SK-N-SH (cell line): ENCODE measurements at regions not wholly inside any gene's neighbourhood (a gene's known extent, or its start where the extent isn't known, plus 50 kb on each side); places are given as distances from the start of the nearest gene placed in this dataset.

Experiments
- CTCF ChIA-PET: fragments of 300-600, 350-600 bp; formaldehyde crosslinking; extraction: SDS; loops from one replicate; lab custom pipeline; 2021; lab: Yijun Ruan, JAX
- POLR2A ChIA-PET: fragments of 350-600 bp; sonication (Branson Sonifier 250); formaldehyde crosslinking; extraction: SDS; loops from one replicate; lab custom pipeline; 2020; ENCODE audit warnings: antibody characterized with exemption, inconsistent platforms; lab: Yijun Ruan, JAX
- DNase-seq: peaks from one replicate; pipeline ENCODE4 v3.0.0; 2012
- H2AFZ ChIP-seq: fragments of 200-600 bp; sonication (generic); 2 replicates; pipeline ENCODE4 v1.8.1; 2016; ENCODE audit warnings: antibody characterized with exemption, mild to moderate bottlenecking, low read depth
- H3F3A ChIP-seq: fragments of 200-600 bp; sonication (generic); replicated peaks from 2 replicates; pipeline ENCODE3; 2016; ENCODE audit warnings: antibody characterized with exemption, mild to moderate bottlenecking; ENCODE audit not compliant: insufficient read depth
- H3K27ac ChIP-seq, 2 experiments: fragments of 200-500 bp in 1 of 2; fragments of 200-600 bp in 1 of 2; sonication (Bioruptor generic) in 1 of 2; sonication (generic), shearing (Covaris generic) in 1 of 2; 2 replicates each; pipeline versions ENCODE4 v1.5.1 to v1.6.1; 2014 to 2016; ENCODE audit warnings: low read depth in 2 of 2, inconsistent platforms in 1 of 2, low read length in 1 of 2, mild to moderate bottlenecking in 1 of 2, mixed read lengths in 1 of 2
- H3K27me3 ChIP-seq: fragments of 200-600 bp; sonication (generic), shearing (Covaris generic); 2 replicates; pipeline ENCODE4 v1.6.1; 2016; ENCODE audit warnings: mixed run types; ENCODE audit not compliant: insufficient read depth
- H3K36me3 ChIP-seq, 2 experiments: fragments of 200-500 bp in 1 of 2; fragments of 200-600 bp in 1 of 2; sonication (Bioruptor generic) in 1 of 2; sonication (generic) in 1 of 2; replicated peaks in 1 of 2; 2 replicates each; pipeline versions ENCODE3 to v1.5.1; 2014 to 2016; ENCODE audit warnings: low read length in 1 of 2, mild to moderate bottlenecking in 1 of 2; ENCODE audit not compliant: insufficient read depth in 2 of 2, control insufficient read depth in 1 of 2
- H3K4me1 ChIP-seq, 2 experiments: fragments of 200-500 bp in 1 of 2; fragments of 200-600 bp in 1 of 2; sonication (Bioruptor generic) in 1 of 2; sonication (generic), shearing (Covaris generic) in 1 of 2; 2 replicates each; pipeline versions ENCODE4 v1.5.1 to v1.6.1; 2014 to 2016; ENCODE audit warnings: low read depth in 1 of 2, low read length in 1 of 2, mixed run types in 1 of 2; ENCODE audit not compliant: insufficient read depth in 2 of 2, control insufficient read depth in 1 of 2
- H3K4me2 ChIP-seq: fragments of 200-600 bp; sonication (generic), shearing (Covaris generic); 2 replicates; pipeline ENCODE4 v1.6.1; 2017; ENCODE audit warnings: mixed run types
- H3K4me3 ChIP-seq, 2 experiments: fragments of 200-500 bp in 1 of 2; fragments of 200-600 bp in 1 of 2; sonication (Bioruptor generic) in 1 of 2; sonication (generic), shearing (Covaris generic) in 1 of 2; 2 replicates each; pipeline versions ENCODE4 v1.5.1 to v1.8.1; 2014 to 2016; ENCODE audit warnings: low read depth in 2 of 2, inconsistent platforms in 1 of 2, low read length in 1 of 2, mild to moderate bottlenecking in 1 of 2, mixed read lengths in 1 of 2, moderate library complexity in 1 of 2
- H3K79me2 ChIP-seq: fragments of 200-600 bp; sonication (generic); 2 replicates; pipeline ENCODE4 v1.8.1; 2017; ENCODE audit warnings: mild to moderate bottlenecking; ENCODE audit not compliant: insufficient read depth
- H3K9ac ChIP-seq: fragments of 200-600 bp; sonication (generic); 2 replicates; pipeline ENCODE4 v1.6.1; 2017; ENCODE audit warnings: mixed run types
- H3K9me2 ChIP-seq: fragments of 200-600 bp; sonication (generic); 2 replicates; pipeline ENCODE4 v1.6.1; 2017; ENCODE audit warnings: mixed run types
- H3K9me3 ChIP-seq: fragments of 200-600 bp; sonication (generic); 2 replicates; pipeline ENCODE4 v1.6.1; 2017; ENCODE audit warnings: mixed run types, mild to moderate bottlenecking, moderate library complexity
- H4K20me1 ChIP-seq: fragments of 200-600 bp; sonication (generic); 2 replicates; pipeline ENCODE4 v1.6.1; 2017; ENCODE audit warnings: mild to moderate bottlenecking, mixed run types; ENCODE audit not compliant: insufficient read depth
- CHD2 ChIP-seq: fragments of 150-350 bp; IDR thresholded peaks from 2 replicates; pipeline ENCODE4 v1.6.1; 2018; ENCODE audit warnings: low read length; ENCODE audit not compliant: partially characterized antibody
- ELF1 ChIP-seq: IDR thresholded peaks from 2 replicates; pipeline ENCODE4 v1.4.0; 2012
- EP300 ChIP-seq, 2 experiments: IDR thresholded peaks; 2 replicates each; pipeline versions ENCODE4 v1.4.0 to v1.6.1; 2012; ENCODE audit warnings: borderline replicate concordance in 1 of 2, low read depth in 1 of 2, low read length in 1 of 2
- FOSL2 ChIP-seq: IDR thresholded peaks from 2 replicates; pipeline ENCODE4 v1.4.0; 2012; ENCODE audit warnings: low read depth, mild to moderate bottlenecking, moderate library complexity, borderline replicate concordance
- GATA2 ChIP-seq: sonication (generic); formaldehyde crosslinking; IDR thresholded peaks from 2 replicates; pipeline ENCODE4 v1.5.0; 2020; ENCODE audit warnings: mild to moderate bottlenecking, missing genetic modification reagents
- MAX ChIP-seq: IDR thresholded peaks from 2 replicates; pipeline ENCODE4 v1.4.0; 2012; ENCODE audit warnings: low read depth
- MXI1 ChIP-seq: IDR thresholded peaks from 2 replicates; pipeline ENCODE4 v1.6.1; 2012; ENCODE audit warnings: mild to moderate bottlenecking, low read depth, low read length, improper control_type of control experiment
- NRF1 ChIP-seq: IDR thresholded peaks from 2 replicates; pipeline ENCODE4 v1.6.1; 2012; ENCODE audit warnings: low read depth, mild to moderate bottlenecking, low read length
- POLR2AphosphoS5 ChIP-seq: IDR thresholded peaks from 2 replicates; pipeline ENCODE4 v1.6.1; 2012; ENCODE audit warnings: low read depth, low read length
- RAD21 ChIP-seq: IDR thresholded peaks from 2 replicates; pipeline ENCODE4 v1.6.1; 2012; ENCODE audit warnings: mild to moderate bottlenecking, low read length
- RCOR1 ChIP-seq: fragments of 150-350 bp; IDR thresholded peaks from 2 replicates; pipeline ENCODE4 v1.6.1; 2017; ENCODE audit warnings: antibody characterized with exemption, low read length
- RXRA ChIP-seq: IDR thresholded peaks from 2 replicates; pipeline ENCODE4 v1.4.0; 2012; ENCODE audit warnings: low read depth, mild to moderate bottlenecking, borderline replicate concordance
- SIN3A ChIP-seq: IDR thresholded peaks from 2 replicates; pipeline ENCODE4 v1.6.1; 2012; ENCODE audit warnings: low read depth, mild to moderate bottlenecking, low read length, moderate library complexity, borderline replicate concordance
- TAF1 ChIP-seq: IDR thresholded peaks from 2 replicates; pipeline ENCODE4 v1.6.1; 2012; ENCODE audit warnings: low read depth, mild to moderate bottlenecking, low read length, moderate library complexity, borderline replicate concordance
- TCF12 ChIP-seq: IDR thresholded peaks from 2 replicates; pipeline ENCODE4 v1.4.0; 2012
- TEAD4 ChIP-seq: IDR thresholded peaks from 2 replicates; pipeline ENCODE4 v1.4.0; 2012; ENCODE audit warnings: mild to moderate bottlenecking, borderline replicate concordance; ENCODE audit not compliant: insufficient read depth
- USF2 ChIP-seq: fragments of 150-350 bp; IDR thresholded peaks from 2 replicates; pipeline ENCODE4 v1.6.1; 2017; ENCODE audit warnings: antibody characterized with exemption, low read length, low read depth, borderline replicate concordance
- WGBS: methylation state at CpG from one replicate; pipeline ENCODE4 v1.1.6; 2017; ENCODE audit warnings: low lambda C conversion rate; 5-methylcytosine and 5-hydroxymethylcytosine counted together

DNA sequence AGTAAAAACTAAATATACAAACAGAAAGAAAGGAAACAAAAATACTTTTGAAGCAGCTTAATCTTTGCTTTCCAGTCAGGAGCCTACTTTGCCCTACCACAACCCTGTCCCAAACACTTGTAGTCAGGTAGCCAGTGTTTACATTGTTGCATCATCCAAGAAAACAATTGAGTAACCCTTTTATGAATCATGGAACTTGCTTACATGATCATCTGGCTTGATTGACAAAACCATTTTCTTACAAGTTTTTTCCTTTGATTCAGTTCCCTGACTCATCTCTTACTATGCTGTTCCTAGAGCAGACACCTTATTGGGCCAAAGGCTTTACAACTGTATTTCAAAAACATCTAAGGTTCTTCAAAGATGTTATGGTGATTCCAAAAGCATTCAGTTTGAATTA lies 740.1 kb downstream of the KLHL13 start:
- Histone ChIP-seq H3K9ac (no peak overlapping the region), H3K4me2 (no peak overlapping the region), H3K4me3 (no peak overlapping the region), H3K9me2 (no peaks in the 10 kb centered on the region), H3K9me3 (no peaks in the 10 kb centered on the region), H3K27ac (no peak overlapping the region), H3K4me1 (no peaks in the 10 kb centered on the region), H3K27me3 (no peaks in the 10 kb centered on the region)
- POLR2A ChIA-PET: no interaction called here
- TF ChIP-seq SIN3A (no peak), RXRA (no peak)
- TF ChIP-seq, all 33 proteins: peak for 0
- CTCF ChIA-PET: no interaction called here
- no peaks in the 10 kb centered on the region for H4K20me1 ChIP-seq
- DNase-seq: no peak
- no peaks in the 10 kb centered on the region for H3F3A ChIP-seq
- no peaks in the 10 kb centered on the region for H3K79me2 ChIP-seq
- no peaks in the 10 kb centered on the region for H3K36me3 ChIP-seq
- no peak overlapping the region for H2AFZ ChIP-seq

DNA sequence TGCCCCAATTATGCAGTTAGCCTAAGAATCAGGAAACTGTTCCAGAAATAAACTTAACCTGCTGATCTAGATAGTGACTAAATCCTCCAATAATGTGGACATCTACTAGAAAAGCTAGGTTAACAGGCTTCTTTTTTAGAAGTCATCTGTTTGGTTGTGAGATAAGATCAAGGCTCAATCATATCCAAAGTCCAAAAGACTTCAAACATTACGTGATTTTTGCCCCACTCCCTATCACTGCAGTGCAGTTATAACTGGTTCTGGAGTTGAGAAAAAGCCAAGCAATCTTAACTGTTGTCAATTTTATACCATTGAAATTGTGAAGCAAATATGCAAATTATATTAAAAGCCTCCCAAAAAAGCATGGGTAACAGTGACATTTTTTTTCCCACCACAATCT lies 781.4 kb downstream of the KLHL13 start:
- H3K36me3 ChIP-seq: no peaks in the 10 kb centered on the region
- no peaks in the 10 kb centered on the region for H3K9me2 ChIP-seq
- no peak overlapping the region for H3K27ac ChIP-seq
- H3K4me2 ChIP-seq: no peak overlapping the region
- H3K27me3 ChIP-seq: no peaks in the 10 kb centered on the region
- no peaks in the 10 kb centered on the region for H3K4me1 ChIP-seq
- no peaks in the 10 kb centered on the region for H3K9me3 ChIP-seq
- ChIA-PET POLR2A (no interaction called here), CTCF (no interaction called here)
- H3K9ac ChIP-seq: no peak overlapping the region
- no peak overlapping the region for H2AFZ ChIP-seq
- 4% methylated on average over 1 of the region's 1 CpG for WGBS
- no peaks in the 10 kb centered on the region for H4K20me1 ChIP-seq
- TF ChIP-seq POLR2AphosphoS5: no peak
- TF ChIP-seq RXRA: no peak
- H3K79me2 ChIP-seq: no peaks in the 10 kb centered on the region
- no peak for DNase-seq
- H3F3A ChIP-seq: no peaks in the 10 kb centered on the region
- no peak overlapping the region for H3K4me3 ChIP-seq

DNA sequence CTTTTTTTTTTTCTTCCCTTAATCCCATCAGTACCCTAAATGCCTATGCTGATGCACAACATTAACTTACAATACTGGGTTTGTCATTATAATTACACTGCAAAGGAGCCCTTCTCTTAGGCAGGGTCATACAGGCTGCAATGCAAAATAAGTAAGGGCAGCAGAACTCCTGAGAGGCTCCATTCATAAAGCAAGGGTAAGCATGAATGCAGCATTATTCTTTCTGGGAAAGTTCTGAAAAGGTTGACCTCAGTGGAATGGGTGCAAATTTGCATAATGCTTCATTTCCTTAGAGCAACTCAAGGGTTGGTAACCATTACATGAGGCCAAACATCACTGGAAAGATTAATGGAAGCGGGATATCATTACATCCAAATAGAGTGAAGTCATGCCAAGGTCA lies 789.2 kb downstream of the KLHL13 start:
- Histone ChIP-seq H3K27ac (no peak overlapping the region), H3K9ac (no peak overlapping the region), H3K79me2 (no peaks in the 10 kb centered on the region), H3K4me1 (no peaks in the 10 kb centered on the region), H2AFZ (no peak overlapping the region), H3K27me3 (no peaks in the 10 kb centered on the region), H3K4me3 (no peak overlapping the region), H3K36me3 (no peaks in the 10 kb centered on the region), H4K20me1 (no peaks in the 10 kb centered on the region), H3K4me2 (no peak overlapping the region), H3K9me2 (no peaks in the 10 kb centered on the region)
- 6% methylated on average over 1 of the region's 1 CpG for WGBS
- ChIA-PET CTCF (no interaction called here), POLR2A (no interaction called here)
- no peak for TF ChIP-seq GATA2
- TF ChIP-seq, all 33 proteins: peak for 0
- H3K9me3 ChIP-seq: peaks cover 7% of the 10 kb centered on the region; the same call in 1 of the 2 replicates
- H3F3A ChIP-seq: no peaks in the 10 kb centered on the region
- no peak for DNase-seq

DNA sequence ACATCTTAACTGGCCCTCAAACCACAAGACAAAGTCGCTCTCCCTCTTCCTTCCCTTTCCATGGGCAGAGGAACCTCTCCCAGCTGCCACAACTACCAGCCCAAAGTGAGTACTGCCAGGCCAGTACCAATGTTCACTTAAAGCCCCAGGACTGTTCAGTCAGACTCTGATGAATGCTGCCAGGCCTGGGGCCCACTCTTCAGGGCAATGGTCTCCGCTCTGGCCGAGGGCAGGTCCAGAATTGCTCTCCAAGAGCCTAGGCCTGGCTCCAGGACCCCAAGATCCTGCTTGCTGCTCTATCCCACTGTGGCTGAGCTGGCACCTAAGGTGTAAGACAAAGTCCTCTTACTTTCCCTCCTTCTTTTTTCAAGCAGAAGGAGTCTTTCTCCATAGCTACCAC lies 790.9 kb downstream of the KLHL13 start:
- Histone ChIP-seq H3K4me1 (no peaks in the 10 kb centered on the region), H3K36me3 (no peaks in the 10 kb centered on the region), H3K9ac (no peak overlapping the region), H2AFZ (no peak overlapping the region), H3K27me3 (no peaks in the 10 kb centered on the region), H3K27ac (no peak overlapping the region), H4K20me1 (no peaks in the 10 kb centered on the region), H3F3A (no peaks in the 10 kb centered on the region), H3K79me2 (no peaks in the 10 kb centered on the region), H3K4me2 (no peak overlapping the region), H3K4me3 (no peak overlapping the region), H3K9me3 (peaks cover 7% of the 10 kb centered on the region; the same call in 1 of the 2 replicates), H3K9me2 (no peaks in the 10 kb centered on the region)
- DNase-seq: no peak
- 6% methylated on average over 3 of the region's 3 CpGs for WGBS
- ChIA-PET CTCF (interaction anchor here (0.6 kb wide), 1 partner anchor 399 kb away, joined by 3 read pairs; no protein-coding TSS in a partner anchor), POLR2A (no interaction called here)
- TF ChIP-seq TAF1: no peak
- TF ChIP-seq EP300 (IDR thresholded peaks at IDR 0.05; ENCODE audit: borderline replicate concordance in 1 of 2, low read depth in 1 of 2, low read length in 1 of 2): no peak
- TF ChIP-seq TEAD4: no peak
- no peak for TF ChIP-seq RXRA
- TF ChIP-seq FOSL2: no peak
- TF ChIP-seq TCF12: no peak
- TF ChIP-seq MXI1: no peak
- TF ChIP-seq ELF1: no peak
- TF ChIP-seq RAD21: no peak
- TF ChIP-seq MAX: no peak
- TF ChIP-seq USF2: no peak
- TF ChIP-seq RCOR1: no peak
- TF ChIP-seq CHD2: no peak
- TF ChIP-seq NRF1: no peak
